Medulla oblongata (tissue), 1 donor: ENCODE measurements at regions not wholly inside any gene's neighbourhood (a gene's known extent, or its start where the extent isn't known, plus 50 kb on each side); places are given as distances from the start of the nearest gene placed in this dataset.
A peak's percentile ranks its signal among the peaks of the same experiment; 100 is the strongest.
"Not testable (repeated sequence)": the region's sequence is repeated elsewhere in the genome, so short reads cannot be mapped to it uniquely, and the experiment has no call there.

ENCODE experiments used
- DNase-seq: peaks from one replicate; pipeline ENCODE4 v3.0.0-alpha.2; 2015; ENCODE audit errors: extremely low spot score

DNA sequence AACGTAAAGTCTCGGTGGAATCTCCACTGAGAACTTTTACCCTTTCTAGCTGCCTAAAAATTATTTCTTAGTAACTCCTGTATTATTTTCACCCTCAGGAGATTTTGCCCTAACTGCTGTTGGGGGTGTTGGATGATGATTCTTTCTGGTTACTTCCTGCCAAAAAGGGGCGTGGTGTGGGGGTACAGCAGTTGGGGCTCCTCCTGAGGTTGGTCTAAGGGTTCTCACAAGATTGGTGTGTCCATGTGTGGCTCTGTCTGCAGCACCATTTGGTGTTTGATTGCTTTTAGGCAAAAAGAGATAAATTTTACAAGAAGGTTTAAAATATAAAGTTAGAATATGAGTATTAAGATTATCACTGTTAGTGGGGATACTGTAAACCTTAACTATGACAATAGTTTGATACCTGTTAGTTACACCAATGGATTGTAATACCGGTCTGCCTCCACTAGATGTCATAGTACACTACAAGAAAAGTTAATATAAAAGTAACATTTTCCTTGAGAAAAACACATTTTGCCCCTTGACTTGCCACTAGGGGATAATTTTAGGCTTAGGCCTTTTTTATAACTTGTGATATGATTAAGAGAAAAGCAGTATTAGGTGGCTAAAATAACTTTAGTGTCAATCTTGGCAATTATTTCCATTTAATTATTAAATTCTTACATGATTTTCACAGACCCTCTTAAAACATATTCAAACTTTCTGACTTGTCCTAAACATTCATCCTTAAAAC, 928.7 kb downstream of the IPMK start:
- peak; percentile 39 for DNase-seq

DNA sequence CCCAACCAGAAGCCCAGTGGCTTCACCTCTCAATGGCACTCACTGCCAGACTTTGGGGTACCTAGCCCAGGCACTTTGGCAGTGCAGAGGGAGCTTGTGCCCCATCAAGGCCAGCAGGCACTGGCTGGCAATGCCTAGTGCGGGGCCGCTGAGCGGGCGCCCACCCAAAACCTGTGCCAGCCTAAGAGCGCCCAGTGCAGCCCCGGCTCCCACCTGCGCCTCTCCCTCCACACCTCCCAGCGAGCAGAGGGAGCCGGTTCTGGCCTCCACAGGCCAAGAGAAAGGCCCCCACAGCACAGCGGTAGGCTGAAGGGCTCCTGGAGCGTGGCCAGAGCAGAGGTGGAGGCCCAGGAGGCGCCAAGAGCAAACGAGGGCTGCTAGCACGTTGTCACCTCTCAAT, 930.8 kb downstream of the IPMK start:
- no peak for DNase-seq

DNA sequence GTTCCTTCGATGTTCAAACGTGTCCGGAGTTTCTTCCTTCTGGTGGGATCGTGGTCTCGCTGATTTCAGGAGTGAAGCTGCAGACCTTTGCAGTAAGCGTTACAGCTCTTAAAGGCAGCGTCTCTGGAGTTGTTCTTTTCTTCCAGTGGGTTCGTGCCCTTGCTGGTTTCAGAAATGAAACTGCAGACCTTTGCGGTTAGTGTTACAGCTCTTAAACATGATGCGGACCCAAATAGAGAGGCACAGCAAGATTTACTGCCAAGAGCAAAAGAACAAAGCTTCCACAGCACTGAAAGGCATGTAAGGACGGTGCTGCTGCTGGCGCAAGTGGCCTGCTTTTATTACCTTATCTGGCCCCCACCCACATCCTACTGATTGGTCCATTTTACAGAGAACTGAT, 931.4 kb downstream of the IPMK start:
- no peak for DNase-seq

DNA sequence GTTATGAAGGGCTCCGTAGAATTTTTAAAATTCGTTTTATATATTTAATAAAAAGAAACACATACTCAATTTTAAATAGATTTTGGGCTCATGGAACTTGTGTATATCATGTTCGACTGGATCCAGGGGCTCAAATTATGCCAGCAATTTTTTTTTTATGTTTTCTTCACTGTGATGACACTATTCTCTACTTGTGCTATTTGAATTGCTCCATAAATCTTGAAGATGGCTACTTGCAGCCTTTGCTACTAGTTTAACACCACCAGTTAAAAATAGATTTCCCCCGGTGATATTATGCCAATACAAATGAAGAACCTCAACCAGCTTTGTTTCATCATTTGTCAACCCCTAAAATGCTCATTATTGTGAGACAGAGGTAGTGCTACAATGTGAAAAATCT, 933.2 kb downstream of the IPMK start:
- no peak for DNase-seq

DNA sequence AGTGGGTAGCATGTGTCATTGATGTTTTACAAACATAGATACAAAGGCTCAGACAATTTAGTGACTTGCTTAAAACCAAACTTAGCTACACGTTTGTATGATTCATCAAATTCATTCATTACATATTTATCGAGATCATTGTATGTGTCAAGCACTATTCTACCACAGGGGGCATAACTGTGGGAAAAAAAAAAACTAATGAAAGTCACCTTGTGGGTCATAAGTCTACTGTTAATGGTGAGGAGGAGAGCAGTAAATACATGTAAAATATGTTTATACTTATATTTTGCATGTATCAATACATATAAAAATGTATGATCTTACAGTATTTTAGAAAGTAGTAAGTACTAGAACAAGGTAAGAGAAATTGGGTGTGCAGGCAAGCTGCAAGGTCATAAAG, 933.8 kb downstream of the IPMK start:
- no peak for DNase-seq

DNA sequence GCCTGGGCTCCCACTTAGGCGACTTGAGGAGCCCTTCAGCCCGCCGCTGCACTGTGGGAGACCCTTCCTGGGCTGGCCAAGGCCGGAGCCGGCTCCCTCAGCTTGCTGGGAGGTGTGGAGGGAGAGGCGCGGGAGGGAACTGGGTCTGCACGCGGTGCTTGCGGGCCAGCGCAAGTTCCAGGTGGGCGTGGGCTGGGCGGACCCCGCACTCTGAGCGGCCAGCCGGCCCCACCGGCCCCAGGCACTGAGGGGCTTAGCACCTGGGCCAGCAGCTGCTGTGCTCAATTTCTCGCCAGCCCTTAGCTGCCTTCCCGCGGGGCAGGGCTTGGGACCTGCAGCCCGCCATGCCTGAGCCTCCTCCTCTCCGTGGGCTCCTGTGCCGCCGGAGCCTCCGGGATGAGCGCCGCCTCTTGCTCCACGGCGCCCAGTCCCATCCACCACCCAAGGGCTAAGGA, 946.3 kb downstream of the IPMK start:
- not testable (repeated sequence) for DNase-seq

DNA sequence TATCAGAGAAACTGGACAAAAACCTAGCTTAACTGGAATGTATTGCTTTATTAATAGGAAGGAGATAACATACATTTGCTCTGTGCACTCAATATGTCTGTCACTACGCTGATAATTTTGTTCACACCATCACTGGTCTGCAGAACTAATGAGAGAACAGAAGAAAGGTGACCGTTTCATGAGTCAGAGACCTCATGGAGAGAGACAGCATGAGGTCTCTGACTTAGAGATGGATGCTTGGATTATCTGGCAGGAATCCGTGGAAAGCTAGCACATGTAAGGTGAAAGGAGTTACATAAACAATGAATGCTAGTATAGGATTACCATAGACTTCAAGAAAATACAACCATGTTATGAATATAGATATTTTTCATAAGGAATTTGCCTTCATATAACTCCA, 947.3 kb downstream of the IPMK start:
- no peak for DNase-seq

DNA sequence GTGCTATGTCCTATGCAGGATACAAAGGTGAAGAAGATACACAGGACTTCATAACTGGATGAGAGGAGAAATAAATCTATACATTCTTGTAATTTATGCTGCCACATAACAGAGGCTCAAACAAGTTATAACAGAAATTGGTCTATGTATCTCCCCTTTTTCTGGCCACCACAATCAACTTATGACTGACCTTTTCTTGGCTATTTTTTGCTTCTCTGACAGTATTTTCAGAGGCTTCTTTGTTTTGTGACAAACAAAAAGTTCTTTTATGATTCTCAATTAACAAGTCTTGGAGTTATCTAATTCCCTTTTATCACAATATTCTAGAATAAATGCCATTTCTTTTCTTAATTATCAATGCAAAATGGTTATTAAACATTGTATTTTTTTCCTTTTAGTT, 953.0 kb upstream of the ZWINT start:
- DNase-seq, result peak; percentile 42

DNA sequence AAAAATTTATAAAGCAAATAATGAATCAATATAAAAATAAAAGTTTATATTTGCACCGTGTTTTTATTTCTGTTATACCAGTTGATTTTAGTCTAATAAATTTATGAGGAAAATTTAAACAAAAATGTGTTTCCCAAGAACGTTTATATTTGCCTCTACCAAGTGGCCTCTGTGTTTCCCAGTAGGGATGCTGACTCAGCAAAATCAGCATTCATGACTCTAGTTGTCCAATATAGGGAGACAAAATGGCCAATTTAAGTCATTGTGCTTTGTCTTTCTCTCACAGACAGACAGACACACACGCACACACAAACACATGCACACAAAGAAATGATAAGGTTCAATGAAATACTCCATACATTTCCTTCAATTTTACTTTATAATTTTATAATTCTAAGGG, 942.5 kb upstream of the ZWINT start:
- DNase-seq, result peak; percentile 13

DNA sequence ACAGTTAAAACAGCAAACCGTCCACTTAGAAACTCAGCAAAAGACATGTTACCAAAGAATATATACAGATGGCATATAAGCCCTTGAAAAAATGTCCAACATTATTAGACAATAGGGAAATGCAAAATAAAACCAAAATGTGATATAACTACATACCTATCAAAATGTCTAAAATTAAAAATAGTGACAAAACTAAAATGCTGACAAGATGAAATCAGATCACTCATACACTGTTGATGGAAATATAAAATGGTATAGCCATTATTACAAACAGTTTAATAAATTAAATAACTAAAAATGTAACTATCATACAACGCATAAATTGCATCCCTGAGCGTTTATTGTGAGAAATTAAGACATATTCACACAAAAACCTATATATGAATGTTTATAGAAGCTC, 939.7 kb upstream of the ZWINT start:
- DNase-seq, result no peak

DNA sequence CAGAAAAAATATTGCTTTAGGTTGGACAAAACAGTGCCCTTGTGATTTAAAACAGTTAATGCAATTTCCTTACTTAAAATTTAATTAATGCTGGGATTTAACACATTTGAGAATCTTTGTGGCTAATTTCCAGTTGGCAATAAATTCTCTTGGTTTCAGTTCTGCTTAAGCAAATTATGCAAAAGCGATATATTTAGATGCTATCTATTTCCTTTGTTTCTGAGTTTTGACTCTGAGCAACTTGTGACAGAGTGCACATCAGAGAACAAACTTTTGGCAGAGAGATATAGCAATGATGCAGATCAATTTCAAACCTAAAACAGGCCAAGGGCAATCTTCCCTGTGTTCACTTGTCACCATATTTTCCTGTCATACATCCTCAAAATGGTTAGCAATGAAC, 933.6 kb upstream of the ZWINT start:
- DNase-seq, result no peak

DNA sequence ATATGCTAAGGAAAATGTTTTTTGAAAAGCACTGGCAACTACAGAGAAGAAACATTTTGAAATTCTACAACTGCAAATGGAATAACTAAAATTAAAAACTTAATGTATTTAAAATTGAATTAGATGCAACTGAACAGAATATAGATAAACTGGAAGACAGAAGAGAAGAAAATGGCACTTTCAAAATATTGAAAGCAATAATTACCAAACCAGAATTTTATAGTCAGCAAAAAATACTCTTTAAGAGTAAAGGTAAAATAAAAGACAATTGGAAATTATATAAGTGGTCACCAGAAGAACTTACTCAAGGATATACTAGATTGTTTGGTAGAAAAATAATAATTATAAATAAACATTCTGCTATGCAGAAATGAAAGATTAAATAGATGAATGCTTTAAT, 927.7 kb upstream of the ZWINT start:
- DNase-seq, result no peak

DNA sequence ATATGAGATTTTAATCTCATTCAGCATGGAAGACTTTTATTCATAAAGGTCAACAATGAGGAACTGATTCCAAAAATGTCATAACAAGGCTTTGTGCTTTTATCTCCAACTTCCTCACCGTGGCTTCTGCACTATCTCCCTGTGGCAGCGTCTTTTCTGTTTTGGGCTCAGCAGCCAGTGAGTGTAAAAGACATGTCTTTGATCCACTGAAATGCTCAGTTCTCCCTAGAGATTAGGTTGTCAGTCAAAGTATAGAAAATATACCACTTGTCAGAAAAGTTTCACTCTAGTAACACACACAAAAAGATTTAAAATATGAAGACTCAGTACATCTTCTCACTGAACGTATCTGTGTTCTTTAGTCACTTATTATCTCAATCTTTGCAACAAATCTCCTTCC, 901.8 kb upstream of the ZWINT start:
- no peak for DNase-seq

DNA sequence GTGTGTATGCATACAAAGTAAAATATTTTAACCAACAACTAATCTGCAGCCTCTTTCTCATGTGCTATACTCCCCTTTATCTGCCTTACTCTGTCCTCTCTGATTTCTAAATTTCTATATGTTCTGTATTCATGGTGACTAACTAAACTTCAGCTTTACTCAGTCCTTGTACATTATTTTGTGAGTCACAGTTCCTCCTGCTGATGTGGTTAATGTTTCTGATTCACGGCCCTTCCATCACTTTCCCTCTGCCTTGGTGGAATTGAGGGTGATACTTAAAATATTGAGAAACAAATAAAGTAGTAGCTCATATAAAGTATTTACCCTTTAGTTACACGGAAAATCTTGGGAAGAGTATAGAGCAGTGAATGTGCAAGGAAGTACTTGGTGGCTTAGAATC, 899.1 kb upstream of the ZWINT start:
- no peak for DNase-seq

DNA sequence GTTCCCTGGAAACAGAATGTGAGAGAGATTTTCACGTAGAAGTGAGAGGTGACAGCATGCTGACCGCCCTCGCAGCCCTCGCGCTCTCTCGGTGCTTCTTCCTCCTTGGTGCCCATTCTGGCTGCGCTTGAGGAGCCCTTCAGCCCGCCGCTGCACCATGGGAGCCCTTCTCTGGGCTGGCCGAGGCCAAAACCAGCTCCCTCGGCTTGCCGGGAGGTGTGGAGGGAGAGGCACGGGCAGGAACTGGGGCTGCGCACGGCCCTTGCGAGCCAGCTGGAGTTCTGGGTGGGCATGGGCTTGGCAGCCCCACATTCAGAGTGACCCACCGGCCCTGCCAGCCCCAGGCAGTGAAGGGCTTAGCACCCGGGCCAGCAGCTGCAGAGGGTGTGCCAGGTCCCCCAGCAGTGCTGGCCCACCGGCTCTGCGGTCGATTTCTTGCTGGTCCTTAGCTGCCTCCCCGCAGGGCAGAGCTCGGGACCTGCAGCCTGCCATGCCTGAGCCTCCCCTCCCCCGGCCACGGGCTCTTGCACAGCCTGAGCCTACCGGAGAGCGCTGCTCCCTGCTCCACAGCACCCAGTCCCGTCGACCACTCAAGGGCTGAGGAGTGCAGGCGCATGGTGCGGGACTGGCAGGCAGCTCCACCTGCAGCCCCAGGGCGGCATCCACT, 888.7 kb upstream of the ZWINT start:
- DNase-seq, result no peak

DNA sequence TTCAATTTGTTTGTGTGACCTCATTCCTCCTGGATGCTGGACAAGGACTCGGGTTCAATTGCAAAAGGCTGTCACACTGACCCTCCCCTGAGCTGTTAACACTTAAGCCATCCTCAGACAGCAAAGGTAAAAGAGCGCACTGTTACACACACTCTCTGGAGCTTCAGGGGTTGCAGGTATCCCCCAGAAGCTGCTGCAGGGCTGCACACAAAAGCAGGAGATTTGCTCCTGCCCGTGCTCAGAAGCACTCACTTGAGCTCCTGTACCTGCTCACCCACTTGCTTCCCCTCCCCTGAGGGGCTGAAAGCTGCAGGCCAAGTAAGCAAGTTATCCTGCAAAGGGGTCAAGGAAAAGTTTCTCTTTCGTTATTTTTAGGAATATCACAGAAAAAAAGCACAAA, 886.2 kb upstream of the ZWINT start:
- no peak for DNase-seq

DNA sequence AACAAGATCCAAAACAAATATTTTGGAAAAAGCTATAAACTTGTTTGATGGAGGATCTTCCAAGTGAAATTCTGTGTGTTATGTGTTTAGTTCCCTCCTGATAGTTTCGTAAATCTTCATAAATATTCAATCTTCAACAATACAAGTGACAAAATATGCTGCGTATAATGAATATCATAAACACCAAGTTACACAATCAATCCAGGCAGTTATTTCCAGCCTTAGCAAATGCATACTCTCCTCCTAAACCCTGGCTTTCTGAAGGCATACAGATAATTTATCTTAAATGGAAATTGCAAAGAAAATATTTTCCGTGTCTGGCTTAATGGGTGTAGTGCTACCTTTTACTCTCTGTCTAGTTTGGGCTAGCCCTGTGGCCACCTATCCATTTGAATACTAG, 864.9 kb upstream of the ZWINT start:
- no peak for DNase-seq

DNA sequence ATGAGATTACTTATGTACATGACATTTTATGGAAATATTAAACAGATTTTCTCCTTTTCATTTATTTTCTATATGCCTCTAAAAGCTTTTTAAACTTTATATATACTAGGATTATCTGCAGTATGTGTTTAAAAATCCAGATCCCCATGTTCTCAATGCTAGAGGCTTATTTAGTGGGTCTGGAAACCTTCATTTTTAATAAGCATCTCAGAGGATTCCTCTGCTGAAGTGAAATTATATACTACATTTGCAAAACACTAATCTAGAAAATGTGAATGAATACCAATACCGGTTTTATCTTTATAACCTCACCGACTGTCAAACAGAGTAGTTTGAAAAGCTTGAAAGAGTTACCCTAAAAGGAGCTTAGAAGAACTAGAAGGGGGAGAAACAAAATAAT, 863.8 kb upstream of the ZWINT start:
- no peak for DNase-seq

DNA sequence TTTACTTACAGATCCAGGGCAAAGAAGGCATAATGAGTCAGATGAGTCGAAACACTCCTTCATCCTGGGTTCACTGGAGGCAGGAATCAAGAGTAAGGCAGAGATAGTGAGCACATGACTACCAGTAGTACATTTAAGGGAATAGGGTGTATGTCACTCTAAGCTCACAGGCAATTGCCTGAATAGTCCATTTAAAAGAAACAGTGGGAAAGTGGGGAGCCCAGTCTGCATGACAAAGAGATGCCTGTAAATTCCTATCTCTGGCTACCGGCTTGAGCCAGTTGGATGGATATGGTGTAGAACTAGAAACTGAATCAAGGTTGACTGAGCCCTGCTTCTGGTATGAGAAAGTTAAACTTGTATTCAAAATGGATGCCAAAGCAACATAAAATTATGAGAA, 861.5 kb upstream of the ZWINT start:
- no peak for DNase-seq

DNA sequence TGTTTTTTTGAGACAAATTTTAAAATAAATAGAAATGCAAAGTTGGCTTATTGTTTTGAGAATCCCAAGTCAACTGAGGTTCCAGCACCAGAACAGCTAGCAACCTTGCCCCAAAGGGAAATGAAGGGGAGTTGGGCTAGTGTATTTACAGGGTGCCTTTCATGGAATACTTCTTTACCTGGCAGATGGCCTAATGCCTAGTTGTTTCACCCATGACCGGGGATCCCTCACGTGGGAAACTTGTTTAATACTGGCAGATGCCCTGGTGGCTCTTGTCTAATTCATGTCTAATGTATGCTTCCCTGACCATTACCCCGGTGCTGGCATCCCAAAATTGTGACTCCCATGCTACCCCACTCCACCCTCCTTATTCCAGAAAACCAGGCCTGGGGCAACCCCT, 861.1 kb upstream of the ZWINT start:
- DNase-seq, result no peak

DNA sequence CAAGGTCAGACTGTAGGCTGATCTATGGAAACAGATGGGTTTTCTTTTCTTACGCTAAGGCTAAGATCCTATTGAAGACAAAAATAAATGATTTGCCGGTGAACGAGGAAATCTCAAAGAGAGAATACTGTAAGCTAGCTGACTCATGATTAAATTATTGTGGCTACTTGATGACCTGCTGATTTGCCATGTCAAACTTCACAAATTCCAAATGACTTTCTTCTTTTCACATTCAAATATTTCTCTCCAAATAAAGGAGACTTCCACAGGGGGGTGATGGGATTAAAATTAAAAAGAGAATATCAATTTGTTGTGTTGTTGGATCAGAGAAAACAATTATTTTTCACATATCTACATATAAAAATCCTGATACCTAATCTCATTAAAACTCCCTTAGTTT, 860.6 kb upstream of the ZWINT start:
- DNase-seq, result no peak

DNA sequence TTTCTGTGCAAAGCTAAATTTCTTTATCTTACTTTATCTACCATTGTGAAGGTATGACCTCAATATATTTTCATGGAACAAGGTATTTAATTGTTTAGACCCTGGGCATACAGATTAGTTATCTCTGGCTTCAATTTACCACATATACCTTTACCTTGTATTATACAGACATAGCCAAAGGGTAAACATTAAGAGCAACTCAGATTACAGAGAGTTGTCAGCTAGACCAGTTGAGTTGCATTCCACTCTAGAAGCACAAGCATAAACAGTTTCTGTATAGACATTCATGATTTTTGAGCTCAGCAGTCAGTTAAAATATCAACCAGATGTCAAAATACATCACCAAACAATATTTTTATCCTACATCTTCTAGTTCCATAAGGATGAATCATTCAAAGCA, 857.3 kb upstream of the ZWINT start:
- DNase-seq, result no peak

DNA sequence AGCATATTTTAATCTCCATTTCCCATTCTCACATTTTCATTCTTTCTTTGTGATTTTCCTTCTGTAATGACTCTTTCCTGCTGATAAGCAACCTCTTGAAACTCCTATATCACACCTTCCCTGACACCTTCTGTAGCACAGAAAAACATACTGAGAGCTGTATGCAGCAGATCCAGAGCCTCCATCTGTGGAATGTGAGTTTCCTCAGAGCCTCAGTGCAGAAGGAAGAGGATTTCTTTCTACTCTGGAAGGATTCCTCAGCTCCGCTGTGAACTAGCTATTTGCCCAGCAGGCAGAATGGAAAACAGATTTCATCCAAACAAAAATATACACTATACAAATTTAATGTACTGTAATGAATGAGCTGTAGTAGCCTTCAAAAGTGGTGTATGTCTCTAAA, 841.3 kb upstream of the ZWINT start:
- DNase-seq, result no peak

DNA sequence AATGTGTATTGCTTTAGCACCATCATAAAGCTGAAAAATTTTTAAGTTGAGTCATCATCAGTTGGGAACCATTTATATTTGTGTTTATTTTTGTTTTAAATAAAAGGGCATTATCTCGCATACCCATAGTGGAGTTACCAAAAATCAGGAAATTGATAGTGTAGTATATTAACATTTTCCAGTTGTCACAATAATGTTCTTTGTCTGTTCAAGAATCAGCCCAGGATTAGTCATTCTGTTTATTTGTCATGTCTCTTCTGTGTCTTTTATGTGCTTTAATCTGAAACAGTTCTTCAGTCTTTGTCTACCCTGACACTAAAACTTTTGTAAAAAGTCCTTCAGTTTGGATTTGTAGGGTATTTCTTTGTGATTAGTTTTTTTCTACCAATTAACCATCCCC, 827.8 kb upstream of the ZWINT start:
- DNase-seq, result no peak
